H1 (cell line): ENCODE measurements at regions not wholly inside any gene's neighbourhood (a gene's known extent, or its start where the extent isn't known, plus 50 kb on each side); places are given as distances from the start of the nearest gene placed in this dataset.

Experiments
- ASH2L ChIP-seq: fragments of 200-600, 300-600 bp; sonication (generic); IDR thresholded peaks from one replicate; pipeline ENCODE4 v1.7.1; 2017; ENCODE audit warnings: low read length
- HDAC6 ChIP-seq: IDR thresholded peaks from one replicate; pipeline ENCODE4 v1.7.1; 2012; ENCODE audit warnings: low read depth, mild to moderate bottlenecking, inconsistent platforms, low read length, moderate library complexity
- NRF1 ChIP-seq: IDR thresholded peaks from 2 replicates; pipeline ENCODE4 v1.6.1; 2011; ENCODE audit warnings: mild to moderate bottlenecking, low read depth, low read length, improper control_type of control experiment
- SAP30 ChIP-seq: fragments of 300-600 bp; sonication (generic); IDR thresholded peaks from 2 replicates; pipeline ENCODE4 v1.7.1; 2012; ENCODE audit warnings: low read length, moderate library complexity, mild to moderate bottlenecking, inconsistent platforms; ENCODE audit not compliant: insufficient read depth, insufficient replicate concordance

- no peak for TF ChIP-seq SAP30
- TF ChIP-seq HDAC6: no peak
- TF ChIP-seq NRF1: no peak
- no peak for TF ChIP-seq ASH2L
Measured at GRCh38 chr3:187914231-187914630, 169.0 kb upstream of the BCL6 start (continued).
